ENCODE measurements at regions not wholly inside any gene's neighbourhood (a gene's known extent, or its start where the extent isn't known, plus 50 kb on each side); places are given as distances from the start of the nearest gene placed in this dataset.
"Not testable (repeated sequence)": the region's sequence is repeated elsewhere in the genome, so short reads cannot be mapped to it uniquely, and the experiment has no call there.

GRCh38 chr5:125233944-125234343 is 487.5 kb upstream of the ZNF608 start:
- H3K36me3 ChIP-seq (ENCODE audit: control insufficient read depth, insufficient read depth, low read length), result no peaks in the 10 kb centered on the region
- Mint-ChIP-seq H3K36me3 (no peaks in the 10 kb centered on the region), H3K4me3 (no peak overlapping the region), H3K27ac (no peak overlapping the region), H3K9me3 (peaks cover 0 to 8% (median 3%) of the 10 kb centered on the region in 7 donors), H3K27me3 (no peaks in the 10 kb centered on the region), H3K4me1 (no peaks in the 10 kb centered on the region)
- ATAC-seq (ENCODE audit: low read depth in 2 of 2), result no peak
- no peaks in the 10 kb centered on the region for H3K9me3 ChIP-seq (ENCODE audit: control insufficient read depth in 2 of 2, low read length in 2 of 2)
- no peaks in the 10 kb centered on the region for H3K27me3 ChIP-seq (ENCODE audit: control insufficient read depth, insufficient read depth, low read length)
- H3K4me3 ChIP-seq (ENCODE audit: low read depth, low read length), result no peak overlapping the region
- H3K27ac ChIP-seq (ENCODE audit: insufficient read depth, low read length, poor library complexity, severe bottlenecking), result no peak overlapping the region
- DNase-seq, result no peak
- H3K4me1 ChIP-seq (ENCODE audit: control insufficient read depth, insufficient read depth, low read length, poor library complexity, severe bottlenecking), result no peaks in the 10 kb centered on the region

GRCh38 chr5:125236007-125236406 is 489.6 kb upstream of the ZNF608 start:
- Histone ChIP-seq H3K27me3 (ENCODE audit: control insufficient read depth, insufficient read depth, low read length) (no peaks in the 10 kb centered on the region), H3K4me3 (ENCODE audit: low read depth, low read length) (no peak overlapping the region), H3K4me1 (ENCODE audit: control insufficient read depth, insufficient read depth, low read length, poor library complexity, severe bottlenecking) (no peaks in the 10 kb centered on the region), H3K27ac (ENCODE audit: insufficient read depth, low read length, poor library complexity, severe bottlenecking) (no peak overlapping the region), H3K36me3 (ENCODE audit: control insufficient read depth, insufficient read depth, low read length) (no peaks in the 10 kb centered on the region), H3K9me3 (ENCODE audit: control insufficient read depth in 2 of 2, low read length in 2 of 2) (no peaks in the 10 kb centered on the region)
- H3K4me1 Mint-ChIP-seq, result no peaks in the 10 kb centered on the region
- no peaks in the 10 kb centered on the region for H3K27me3 Mint-ChIP-seq
- DNase-seq, result no peak
- no peak overlapping the region for H3K4me3 Mint-ChIP-seq
- H3K27ac Mint-ChIP-seq, result no peak overlapping the region
- no peak for ATAC-seq (ENCODE audit: low read depth in 2 of 2)
- H3K36me3 Mint-ChIP-seq, result no peaks in the 10 kb centered on the region
- H3K9me3 Mint-ChIP-seq, result peaks cover 0 to 6% (median 3%) of the 10 kb centered on the region in 7 donors

DNA sequence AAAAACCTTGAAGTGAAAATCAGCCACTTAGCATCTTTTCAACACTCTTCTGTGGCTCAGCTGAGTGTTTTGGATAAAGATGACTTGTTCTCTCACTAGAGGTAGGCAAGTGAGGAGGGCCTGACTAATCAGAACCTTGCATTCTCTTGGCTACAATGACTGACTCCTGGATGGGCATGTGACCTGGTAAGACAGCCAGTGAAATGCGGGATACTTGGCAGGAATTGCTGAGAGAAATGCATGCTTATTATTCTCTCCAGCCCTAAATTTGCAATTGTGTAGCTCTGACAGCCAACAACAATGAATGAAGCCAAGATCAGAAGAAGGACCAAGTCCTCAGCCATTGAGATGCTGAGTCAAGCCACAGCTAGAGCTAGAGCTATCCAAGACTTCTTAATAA is 490.5 kb upstream of the ZNF608 start:
- no peaks in the 10 kb centered on the region for H3K27me3 Mint-ChIP-seq
- Histone ChIP-seq H3K4me1 (ENCODE audit: control insufficient read depth, insufficient read depth, low read length, poor library complexity, severe bottlenecking) (no peaks in the 10 kb centered on the region), H3K27me3 (ENCODE audit: control insufficient read depth, insufficient read depth, low read length) (no peaks in the 10 kb centered on the region), H3K9me3 (ENCODE audit: control insufficient read depth in 2 of 2, low read length in 2 of 2) (no peaks in the 10 kb centered on the region), H3K27ac (ENCODE audit: insufficient read depth, low read length, poor library complexity, severe bottlenecking) (no peak overlapping the region), H3K36me3 (ENCODE audit: control insufficient read depth, insufficient read depth, low read length) (no peaks in the 10 kb centered on the region), H3K4me3 (ENCODE audit: low read depth, low read length) (no peak overlapping the region)
- no peak overlapping the region for H3K27ac Mint-ChIP-seq
- DNase-seq (no peak), ATAC-seq (ENCODE audit: low read depth in 2 of 2) (no peak)
- peaks cover 0 to 6% (median 3%) of the 10 kb centered on the region in 7 donors for H3K9me3 Mint-ChIP-seq
- H3K4me3 Mint-ChIP-seq, result no peak overlapping the region
- no peaks in the 10 kb centered on the region for H3K36me3 Mint-ChIP-seq
- H3K4me1 Mint-ChIP-seq, result no peaks in the 10 kb centered on the region

DNA sequence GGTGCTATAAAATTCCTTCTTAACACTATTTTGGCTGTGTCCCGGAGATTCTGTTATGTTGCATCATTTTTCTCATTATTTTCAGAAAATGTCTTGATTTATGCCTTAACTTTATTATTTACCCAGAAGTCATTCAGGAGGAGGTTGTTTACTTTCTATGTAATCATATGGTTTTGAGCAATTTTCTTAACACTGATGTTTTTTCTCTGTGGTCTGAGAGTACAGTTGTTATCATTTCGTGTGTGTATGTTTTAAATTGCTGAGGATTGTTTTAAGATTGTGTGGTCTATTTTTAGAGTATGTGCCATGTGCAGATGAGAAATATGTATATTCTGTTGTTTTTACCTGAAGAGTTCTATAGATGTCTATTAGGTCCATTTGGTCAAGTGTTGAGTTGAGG is 498.1 kb upstream of the ZNF608 start:
- Mint-ChIP-seq H3K4me3 (no peak overlapping the region), H3K4me1 (no peaks in the 10 kb centered on the region), H3K27me3 (no peaks in the 10 kb centered on the region), H3K27ac (no peak overlapping the region), H3K9me3 (peaks cover 3 to 33% (median 11%) of the 10 kb centered on the region in 7 donors), H3K36me3 (no peaks in the 10 kb centered on the region)
- no peak overlapping the region for H3K4me3 ChIP-seq (ENCODE audit: low read depth, low read length)
- DNase-seq, result no peak
- peaks cover 0 to 2% of the 10 kb centered on the region in 2 experiments for H3K9me3 ChIP-seq (ENCODE audit: control insufficient read depth in 2 of 2, low read length in 2 of 2)
- H3K27me3 ChIP-seq (ENCODE audit: control insufficient read depth, insufficient read depth, low read length), result no peaks in the 10 kb centered on the region
- H3K27ac ChIP-seq (ENCODE audit: insufficient read depth, low read length, poor library complexity, severe bottlenecking), result no peak overlapping the region
- ATAC-seq (ENCODE audit: low read depth in 2 of 2), result no peak
- no peaks in the 10 kb centered on the region for H3K36me3 ChIP-seq (ENCODE audit: control insufficient read depth, insufficient read depth, low read length)
- no peaks in the 10 kb centered on the region for H3K4me1 ChIP-seq (ENCODE audit: control insufficient read depth, insufficient read depth, low read length, poor library complexity, severe bottlenecking)

DNA sequence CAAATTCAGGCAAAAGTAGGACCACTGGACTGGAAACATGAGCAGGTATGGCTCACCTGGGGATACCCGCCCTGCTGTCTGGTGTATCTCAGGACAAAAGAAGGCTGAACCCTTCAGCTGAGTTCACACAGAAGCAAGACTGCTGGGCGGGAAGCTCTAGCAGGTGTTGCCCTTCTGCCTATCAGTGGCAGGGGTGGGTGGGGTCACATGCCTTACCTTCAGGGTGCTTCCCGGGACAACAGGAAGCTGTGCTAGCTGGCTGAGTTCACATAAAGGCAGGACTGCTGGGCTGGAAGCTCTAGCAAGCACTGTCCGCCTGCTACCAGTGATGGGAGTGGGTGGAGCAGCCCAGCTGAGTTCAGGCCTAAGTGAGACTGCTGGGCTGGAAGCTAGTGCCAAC is 498.8 kb upstream of the ZNF608 start:
- H3K4me1 ChIP-seq (ENCODE audit: control insufficient read depth, insufficient read depth, low read length, poor library complexity, severe bottlenecking), result no peaks in the 10 kb centered on the region
- Mint-ChIP-seq H3K9me3 (peaks cover 2 to 33% (median 11%) of the 10 kb centered on the region in 7 donors), H3K36me3 (no peaks in the 10 kb centered on the region), H3K4me3 (no peak overlapping the region), H3K27me3 (no peaks in the 10 kb centered on the region), H3K27ac (no peak overlapping the region), H3K4me1 (no peaks in the 10 kb centered on the region)
- DNase-seq (no peak), ATAC-seq (ENCODE audit: low read depth in 2 of 2) (no peak)
- no peak overlapping the region for H3K4me3 ChIP-seq (ENCODE audit: low read depth, low read length)
- no peaks in the 10 kb centered on the region for H3K36me3 ChIP-seq (ENCODE audit: control insufficient read depth, insufficient read depth, low read length)
- no peak overlapping the region for H3K27ac ChIP-seq (ENCODE audit: insufficient read depth, low read length, poor library complexity, severe bottlenecking)
- peaks cover 0 to 2% of the 10 kb centered on the region in 2 experiments for H3K9me3 ChIP-seq (ENCODE audit: control insufficient read depth in 2 of 2, low read length in 2 of 2)
- no peaks in the 10 kb centered on the region for H3K27me3 ChIP-seq (ENCODE audit: control insufficient read depth, insufficient read depth, low read length)

DNA sequence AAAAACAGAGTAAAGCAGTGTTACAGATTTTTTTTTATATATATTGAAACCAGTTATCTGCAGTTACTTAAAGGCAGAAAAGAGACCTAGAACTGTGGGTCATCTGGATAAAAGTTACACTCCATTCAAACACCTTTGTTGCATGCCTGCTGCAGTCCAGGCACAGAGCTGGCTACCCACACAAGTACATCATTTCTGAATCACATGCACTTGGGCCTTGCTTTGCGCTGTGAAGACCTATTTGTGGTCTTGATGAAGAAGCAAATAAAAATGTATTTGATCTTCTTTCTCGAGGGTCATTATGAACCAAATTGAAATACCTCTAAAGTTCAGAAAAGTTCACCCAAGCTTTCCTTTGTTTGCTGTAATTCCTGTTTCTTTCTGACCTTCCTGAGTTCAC is 503.0 kb upstream of the ZNF608 start:
- H3K27me3 Mint-ChIP-seq, result no peaks in the 10 kb centered on the region
- H3K4me3 Mint-ChIP-seq, result no peak overlapping the region
- Histone ChIP-seq H3K27ac (ENCODE audit: insufficient read depth, low read length, poor library complexity, severe bottlenecking) (no peak overlapping the region), H3K4me1 (ENCODE audit: control insufficient read depth, insufficient read depth, low read length, poor library complexity, severe bottlenecking) (no peaks in the 10 kb centered on the region), H3K9me3 (ENCODE audit: control insufficient read depth in 2 of 2, low read length in 2 of 2) (peaks cover 2 to 3% of the 10 kb centered on the region in 2 experiments), H3K36me3 (ENCODE audit: control insufficient read depth, insufficient read depth, low read length) (no peaks in the 10 kb centered on the region), H3K27me3 (ENCODE audit: control insufficient read depth, insufficient read depth, low read length) (no peaks in the 10 kb centered on the region), H3K4me3 (ENCODE audit: low read depth, low read length) (no peak overlapping the region)
- H3K27ac Mint-ChIP-seq, result no peak overlapping the region
- no peaks in the 10 kb centered on the region for H3K36me3 Mint-ChIP-seq
- H3K4me1 Mint-ChIP-seq, result no peaks in the 10 kb centered on the region
- DNase-seq, result no peak
- peaks cover under 1 to 39% (median 9%) of the 10 kb centered on the region in 7 donors for H3K9me3 Mint-ChIP-seq
- no peak for ATAC-seq (ENCODE audit: low read depth in 2 of 2)

- no peak for ATAC-seq (ENCODE audit: low read depth in 2 of 2)
- Histone ChIP-seq H3K9me3 (ENCODE audit: control insufficient read depth in 2 of 2, low read length in 2 of 2) (peaks cover 0 to 6% of the 10 kb centered on the region in 2 experiments), H3K36me3 (ENCODE audit: control insufficient read depth, insufficient read depth, low read length) (no peaks in the 10 kb centered on the region), H3K27ac (ENCODE audit: insufficient read depth, low read length, poor library complexity, severe bottlenecking) (no peak overlapping the region), H3K27me3 (ENCODE audit: control insufficient read depth, insufficient read depth, low read length) (no peaks in the 10 kb centered on the region), H3K4me3 (ENCODE audit: low read depth, low read length) (no peak overlapping the region), H3K4me1 (ENCODE audit: control insufficient read depth, insufficient read depth, low read length, poor library complexity, severe bottlenecking) (no peaks in the 10 kb centered on the region)
- DNase-seq, result no peak
- no peaks in the 10 kb centered on the region for H3K36me3 Mint-ChIP-seq
- H3K27me3 Mint-ChIP-seq, result no peaks in the 10 kb centered on the region
- H3K4me3 Mint-ChIP-seq, result no peak overlapping the region
- H3K4me1 Mint-ChIP-seq, result no peaks in the 10 kb centered on the region
- peaks cover 0 to 40% (median 6%) of the 10 kb centered on the region in 7 donors for H3K9me3 Mint-ChIP-seq
- no peak overlapping the region for H3K27ac Mint-ChIP-seq
These were observed 505.3 kb upstream of the ZNF608 start for GRCh38 chr5:125251703-125252102.

DNA sequence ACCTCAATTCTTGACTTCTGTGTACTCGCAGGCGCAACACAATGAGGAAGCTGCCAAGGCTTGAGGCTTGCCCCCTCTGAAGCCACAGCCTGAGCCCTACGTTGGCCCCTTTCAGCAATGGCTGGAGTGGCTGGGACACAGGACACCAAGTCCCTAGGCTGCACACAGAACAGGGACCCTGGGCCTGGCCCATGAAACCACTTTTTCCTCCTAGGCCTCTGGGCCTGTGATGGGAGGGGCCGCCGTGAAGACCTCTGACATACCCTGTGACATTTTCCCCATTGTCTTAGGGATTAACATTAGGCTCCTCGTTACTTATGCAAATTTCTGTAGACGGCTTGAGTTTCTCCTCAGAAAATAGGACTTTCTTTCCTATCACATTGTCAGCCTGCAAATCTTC is 507.2 kb upstream of the ZNF608 start:
- not testable (repeated sequence) for H3K4me3 Mint-ChIP-seq; H3K4me1 ChIP-seq (ENCODE audit: control insufficient read depth, insufficient read depth, low read length, poor library complexity, severe bottlenecking); H3K4me3 ChIP-seq (ENCODE audit: low read depth, low read length); H3K27ac Mint-ChIP-seq; H3K36me3 Mint-ChIP-seq; ATAC-seq (ENCODE audit: low read depth in 2 of 2); H3K27ac ChIP-seq (ENCODE audit: insufficient read depth, low read length, poor library complexity, severe bottlenecking); H3K4me1 Mint-ChIP-seq; DNase-seq; H3K27me3 ChIP-seq (ENCODE audit: control insufficient read depth, insufficient read depth, low read length); H3K36me3 ChIP-seq (ENCODE audit: control insufficient read depth, insufficient read depth, low read length); H3K9me3 ChIP-seq (ENCODE audit: control insufficient read depth in 2 of 2, low read length in 2 of 2); H3K27me3 Mint-ChIP-seq
- H3K9me3 Mint-ChIP-seq, result peaks cover 0 to 38% (median 6%) of the 10 kb centered on the region in 7 donors
